C4-2B (cell line): ENCODE measurements at regions not wholly inside any gene's neighbourhood (a gene's known extent, or its start where the extent isn't known, plus 50 kb on each side); places are given as distances from the start of the nearest gene placed in this dataset.

Experiments
- CTCF ChIP-seq: fragments of 450-650 bp; conservative IDR thresholded peaks from 2 replicates; pipeline ENCODE4 v1.5.1; 2017; ENCODE audit warnings: mild to moderate bottlenecking
- ZFX ChIP-seq: fragments of 450-650 bp; IDR thresholded peaks from 2 replicates; pipeline ENCODE4 v1.6.1; 2017

- TF ChIP-seq CTCF (no peak), ZFX (no peak)
Measured at GRCh38 chr5:88964831-88965230, 81.8 kb upstream of the MEF2C start.
